SK-N-SH (cell line): ENCODE measurements at regions not wholly inside any gene's neighbourhood (a gene's known extent, or its start where the extent isn't known, plus 50 kb on each side); places are given as distances from the start of the nearest gene placed in this dataset.

Experiments used
- CTCF ChIA-PET: fragments of 300-600, 350-600 bp; formaldehyde crosslinking; extraction: SDS; loops from one replicate; lab custom pipeline; 2021; lab: Yijun Ruan, JAX
- POLR2A ChIA-PET: fragments of 350-600 bp; sonication (Branson Sonifier 250); formaldehyde crosslinking; extraction: SDS; loops from one replicate; lab custom pipeline; 2020; ENCODE audit warnings: antibody characterized with exemption, inconsistent platforms; lab: Yijun Ruan, JAX
- DNase-seq: peaks from one replicate; pipeline ENCODE4 v3.0.0; 2012
- H2AFZ ChIP-seq: fragments of 200-600 bp; sonication (generic); 2 replicates; pipeline ENCODE4 v1.8.1; 2016; ENCODE audit warnings: antibody characterized with exemption, mild to moderate bottlenecking, low read depth
- H3F3A ChIP-seq: fragments of 200-600 bp; sonication (generic); replicated peaks from 2 replicates; pipeline ENCODE3; 2016; ENCODE audit warnings: antibody characterized with exemption, mild to moderate bottlenecking; ENCODE audit not compliant: insufficient read depth
- H3K27ac ChIP-seq, 2 experiments: fragments of 200-500 bp in 1 of 2; fragments of 200-600 bp in 1 of 2; sonication (Bioruptor generic) in 1 of 2; sonication (generic), shearing (Covaris generic) in 1 of 2; 2 replicates each; pipeline versions ENCODE4 v1.5.1 to v1.6.1; 2014 to 2016; ENCODE audit warnings: low read depth in 2 of 2, inconsistent platforms in 1 of 2, low read length in 1 of 2, mild to moderate bottlenecking in 1 of 2, mixed read lengths in 1 of 2
- H3K27me3 ChIP-seq: fragments of 200-600 bp; sonication (generic), shearing (Covaris generic); 2 replicates; pipeline ENCODE4 v1.6.1; 2016; ENCODE audit warnings: mixed run types; ENCODE audit not compliant: insufficient read depth
- H3K36me3 ChIP-seq, 2 experiments: fragments of 200-500 bp in 1 of 2; fragments of 200-600 bp in 1 of 2; sonication (Bioruptor generic) in 1 of 2; sonication (generic) in 1 of 2; replicated peaks in 1 of 2; 2 replicates each; pipeline versions ENCODE3 to v1.5.1; 2014 to 2016; ENCODE audit warnings: low read length in 1 of 2, mild to moderate bottlenecking in 1 of 2; ENCODE audit not compliant: insufficient read depth in 2 of 2, control insufficient read depth in 1 of 2
- H3K4me1 ChIP-seq, 2 experiments: fragments of 200-500 bp in 1 of 2; fragments of 200-600 bp in 1 of 2; sonication (Bioruptor generic) in 1 of 2; sonication (generic), shearing (Covaris generic) in 1 of 2; 2 replicates each; pipeline versions ENCODE4 v1.5.1 to v1.6.1; 2014 to 2016; ENCODE audit warnings: low read depth in 1 of 2, low read length in 1 of 2, mixed run types in 1 of 2; ENCODE audit not compliant: insufficient read depth in 2 of 2, control insufficient read depth in 1 of 2
- H3K4me2 ChIP-seq: fragments of 200-600 bp; sonication (generic), shearing (Covaris generic); 2 replicates; pipeline ENCODE4 v1.6.1; 2017; ENCODE audit warnings: mixed run types
- H3K4me3 ChIP-seq, 2 experiments: fragments of 200-500 bp in 1 of 2; fragments of 200-600 bp in 1 of 2; sonication (Bioruptor generic) in 1 of 2; sonication (generic), shearing (Covaris generic) in 1 of 2; 2 replicates each; pipeline versions ENCODE4 v1.5.1 to v1.8.1; 2014 to 2016; ENCODE audit warnings: low read depth in 2 of 2, inconsistent platforms in 1 of 2, low read length in 1 of 2, mild to moderate bottlenecking in 1 of 2, mixed read lengths in 1 of 2, moderate library complexity in 1 of 2
- H3K79me2 ChIP-seq: fragments of 200-600 bp; sonication (generic); 2 replicates; pipeline ENCODE4 v1.8.1; 2017; ENCODE audit warnings: mild to moderate bottlenecking; ENCODE audit not compliant: insufficient read depth
- H3K9ac ChIP-seq: fragments of 200-600 bp; sonication (generic); 2 replicates; pipeline ENCODE4 v1.6.1; 2017; ENCODE audit warnings: mixed run types
- H3K9me2 ChIP-seq: fragments of 200-600 bp; sonication (generic); 2 replicates; pipeline ENCODE4 v1.6.1; 2017; ENCODE audit warnings: mixed run types
- H3K9me3 ChIP-seq: fragments of 200-600 bp; sonication (generic); 2 replicates; pipeline ENCODE4 v1.6.1; 2017; ENCODE audit warnings: mixed run types, mild to moderate bottlenecking, moderate library complexity
- H4K20me1 ChIP-seq: fragments of 200-600 bp; sonication (generic); 2 replicates; pipeline ENCODE4 v1.6.1; 2017; ENCODE audit warnings: mild to moderate bottlenecking, mixed run types; ENCODE audit not compliant: insufficient read depth
- CHD2 ChIP-seq: fragments of 150-350 bp; IDR thresholded peaks from 2 replicates; pipeline ENCODE4 v1.6.1; 2018; ENCODE audit warnings: low read length; ENCODE audit not compliant: partially characterized antibody
- EZH2phosphoT487 ChIP-seq: fragments of 200-600 bp; sonication (generic); IDR thresholded peaks from 2 replicates; pipeline ENCODE4 v1.6.1; 2017; ENCODE audit warnings: low read depth, mixed run types, mild to moderate bottlenecking, antibody characterized with exemption, moderate library complexity, borderline replicate concordance
- FOSL2 ChIP-seq: IDR thresholded peaks from 2 replicates; pipeline ENCODE4 v1.4.0; 2012; ENCODE audit warnings: low read depth, mild to moderate bottlenecking, moderate library complexity, borderline replicate concordance
- FOXJ3 ChIP-seq: sonication (generic); formaldehyde crosslinking; IDR thresholded peaks from 2 replicates; pipeline ENCODE4 v1.5.1; 2020; ENCODE audit warnings: mild to moderate bottlenecking, missing genetic modification reagents
- GABPA ChIP-seq: IDR thresholded peaks from 2 replicates; pipeline ENCODE4 v1.4.0; 2012; ENCODE audit warnings: low read depth, mild to moderate bottlenecking
- GATA2 ChIP-seq: sonication (generic); formaldehyde crosslinking; IDR thresholded peaks from 2 replicates; pipeline ENCODE4 v1.5.0; 2020; ENCODE audit warnings: mild to moderate bottlenecking, missing genetic modification reagents
- IRF3 ChIP-seq: fragments of 150-350 bp; IDR thresholded peaks from 2 replicates; pipeline ENCODE4 v1.6.1; 2016; ENCODE audit warnings: mild to moderate bottlenecking, low read depth, low read length
- MAX ChIP-seq: IDR thresholded peaks from 2 replicates; pipeline ENCODE4 v1.4.0; 2012; ENCODE audit warnings: low read depth
- MEF2A ChIP-seq: IDR thresholded peaks from 2 replicates; pipeline ENCODE4 v1.4.0; 2012; ENCODE audit warnings: low read depth, borderline replicate concordance
- PBX3 ChIP-seq: IDR thresholded peaks from 2 replicates; pipeline ENCODE4; 2012
- POLR2AphosphoS5 ChIP-seq: IDR thresholded peaks from 2 replicates; pipeline ENCODE4 v1.6.1; 2012; ENCODE audit warnings: low read depth, low read length
- RCOR1 ChIP-seq: fragments of 150-350 bp; IDR thresholded peaks from 2 replicates; pipeline ENCODE4 v1.6.1; 2017; ENCODE audit warnings: antibody characterized with exemption, low read length
- REST ChIP-seq: IDR thresholded peaks from 2 replicates; pipeline ENCODE4 v1.6.1; 2012; ENCODE audit warnings: mild to moderate bottlenecking, low read depth, low read length, moderate library complexity
- SIN3A ChIP-seq: IDR thresholded peaks from 2 replicates; pipeline ENCODE4 v1.6.1; 2012; ENCODE audit warnings: low read depth, mild to moderate bottlenecking, low read length, moderate library complexity, borderline replicate concordance
- TCF12 ChIP-seq: IDR thresholded peaks from 2 replicates; pipeline ENCODE4 v1.4.0; 2012
- TEAD4 ChIP-seq: IDR thresholded peaks from 2 replicates; pipeline ENCODE4 v1.4.0; 2012; ENCODE audit warnings: mild to moderate bottlenecking, borderline replicate concordance; ENCODE audit not compliant: insufficient read depth
- USF1 ChIP-seq: IDR thresholded peaks from 2 replicates; pipeline ENCODE4 v1.4.0; 2012; ENCODE audit warnings: low read depth, borderline replicate concordance
- USF2 ChIP-seq: fragments of 150-350 bp; IDR thresholded peaks from 2 replicates; pipeline ENCODE4 v1.6.1; 2017; ENCODE audit warnings: antibody characterized with exemption, low read length, low read depth, borderline replicate concordance
- YY1 ChIP-seq: IDR thresholded peaks from 2 replicates; pipeline ENCODE4 v1.4.0; 2012; ENCODE audit warnings: low read depth, mild to moderate bottlenecking
- WGBS: methylation state at CpG from one replicate; pipeline ENCODE4 v1.1.6; 2017; ENCODE audit warnings: low lambda C conversion rate; 5-methylcytosine and 5-hydroxymethylcytosine counted together

GRCh38 chr3:145427355-145427754, 733.6 kb downstream of the PLOD2 start:
- POLR2A ChIA-PET, result no interaction called here
- TF ChIP-seq YY1, result no peak
- TF ChIP-seq REST, result no peak
- TF ChIP-seq SIN3A, result no peak
- no peak for TF ChIP-seq TCF12
- no peak for TF ChIP-seq EZH2phosphoT487
- TF ChIP-seq CHD2, result no peak
- TF ChIP-seq GABPA, result no peak
- no peak for TF ChIP-seq RCOR1
- TF ChIP-seq USF1, result no peak
- TF ChIP-seq PBX3, result no peak
- no peak for TF ChIP-seq FOSL2
- no peak for TF ChIP-seq USF2
- no peak for TF ChIP-seq POLR2AphosphoS5
- TF ChIP-seq TEAD4, result no peak
- TF ChIP-seq FOXJ3 (CRISPR knock-in tag), result no peak
- no peak for TF ChIP-seq MAX
- TF ChIP-seq MEF2A, result no peak
- no peak for TF ChIP-seq IRF3
- no peak for TF ChIP-seq GATA2
- H3K79me2 ChIP-seq, result no peaks in the 10 kb centered on the region
- no peaks in the 10 kb centered on the region for H3K4me1 ChIP-seq
- no peak overlapping the region for H3K27ac ChIP-seq
- H3K36me3 ChIP-seq, result no peaks in the 10 kb centered on the region
- no peak overlapping the region for H3K4me2 ChIP-seq
- H3K4me3 ChIP-seq, result no peak overlapping the region
- H4K20me1 ChIP-seq, result no peaks in the 10 kb centered on the region
- no peak overlapping the region for H2AFZ ChIP-seq
- CTCF ChIA-PET, result no interaction called here
- H3K9me3 ChIP-seq, result no peaks in the 10 kb centered on the region
- H3F3A ChIP-seq, result no peaks in the 10 kb centered on the region
- H3K9me2 ChIP-seq, result no peaks in the 10 kb centered on the region
- H3K9ac ChIP-seq, result no peak overlapping the region
- DNase-seq, result no peak
- WGBS, result 17% methylated on average over 2 of the region's 10 CpGs
- no peaks in the 10 kb centered on the region for H3K27me3 ChIP-seq
